AG04449 (cell line): ENCODE measurements at regions not wholly inside any gene's neighbourhood (a gene's known extent, or its start where the extent isn't known, plus 50 kb on each side); places are given as distances from the start of the nearest gene placed in this dataset.

Source experiments
- CTCF ChIA-PET: fragments of 350-600 bp; formaldehyde crosslinking; extraction: SDS; loops from one replicate; lab custom pipeline; 2021; ENCODE audit warnings: antibody characterized with exemption; lab: Yijun Ruan, JAX
- POLR2A ChIA-PET: fragments of 400-600, 350-600 bp; formaldehyde crosslinking; extraction: SDS; loops from one replicate; lab custom pipeline; 2020; ENCODE audit warnings: antibody characterized with exemption, inconsistent platforms; lab: Yijun Ruan, JAX
- DNase-seq: peaks from one replicate; pipeline ENCODE4 v3.0.0-alpha.2; 2010; ENCODE audit warnings: low read depth, low spot score
- H3K4me3 ChIP-seq: 2 replicates; pipeline ENCODE4 v1.5.1; 2011; ENCODE audit warnings: low read depth, mild to moderate bottlenecking, control low read depth, low read length
- CTCF ChIP-seq: IDR thresholded peaks from one replicate; pipeline ENCODE4 v1.5.1; 2011; ENCODE audit warnings: mild to moderate bottlenecking, moderate library complexity, low read length, control low read depth, inconsistent platforms; ENCODE audit not compliant: insufficient read depth; ENCODE audit errors: missing control alignments

GRCh38 chr18:78126106-78126505 is 853.5 kb upstream of the SALL3 start:
- POLR2A ChIA-PET, result no interaction called here
- CTCF ChIA-PET, result no interaction called here
- no peak for DNase-seq
- TF ChIP-seq CTCF, result no peak
- H3K4me3 ChIP-seq, result no peak overlapping the region

GRCh38 chr18:78126536-78126935 is 853.1 kb upstream of the SALL3 start:
- no peak for TF ChIP-seq CTCF
- CTCF ChIA-PET, result no interaction called here
- H3K4me3 ChIP-seq, result no peak overlapping the region
- DNase-seq, result no peak
- POLR2A ChIA-PET, result no interaction called here

DNA sequence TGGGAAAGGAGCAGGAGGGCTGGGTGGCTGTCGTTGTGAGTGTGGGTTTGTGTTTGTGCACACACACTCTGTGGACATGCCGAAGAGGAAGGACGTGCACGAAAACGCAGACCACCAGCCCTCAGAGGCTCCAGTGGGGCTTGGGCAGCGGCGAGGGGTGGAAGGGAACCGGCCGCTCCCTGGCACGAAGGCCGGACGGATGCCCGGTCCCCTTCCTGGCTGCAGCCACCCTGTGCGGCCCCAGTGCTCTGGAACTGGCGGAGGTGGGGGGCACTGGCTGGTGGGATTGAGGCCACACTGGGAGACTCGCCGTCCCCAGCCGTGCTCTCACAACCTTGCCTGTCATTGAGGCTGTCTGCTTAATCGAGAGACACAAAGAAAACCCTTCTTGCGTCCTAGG is 852.6 kb upstream of the SALL3 start:
- ChIA-PET POLR2A (no interaction called here), CTCF (no interaction called here)
- no peak for DNase-seq
- H3K4me3 ChIP-seq, result no peak overlapping the region
- TF ChIP-seq CTCF, result no peak

- DNase-seq, result no peak
- TF ChIP-seq CTCF, result no peak
- CTCF ChIA-PET, result no interaction called here
- H3K4me3 ChIP-seq, result no peak overlapping the region
- POLR2A ChIA-PET, result no interaction called here
These were observed 851.6 kb upstream of the SALL3 start for GRCh38 chr18:78128004-78128403.

DNA sequence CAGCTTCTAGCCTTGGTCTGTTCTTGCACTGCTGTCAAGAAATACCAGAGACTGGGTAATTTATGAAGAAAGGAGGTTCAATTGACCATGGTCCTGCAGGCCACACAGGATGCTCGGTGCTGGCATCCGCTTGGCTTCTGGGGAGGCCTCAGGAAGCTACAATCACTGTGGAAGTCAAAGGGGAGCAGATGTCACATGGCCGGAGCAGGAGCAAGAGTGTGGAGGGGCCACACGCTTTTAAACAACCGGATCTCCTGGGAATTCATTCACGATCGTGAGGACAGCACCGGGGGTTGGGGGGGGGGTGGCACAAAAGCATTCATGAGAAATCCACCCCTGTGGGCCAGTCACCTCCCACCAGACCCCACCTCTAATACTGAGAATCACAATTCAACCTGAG is 850.4 kb upstream of the SALL3 start:
- no peak overlapping the region for H3K4me3 ChIP-seq
- TF ChIP-seq CTCF, result no peak
- no peak for DNase-seq
- CTCF ChIA-PET, result no interaction called here
- POLR2A ChIA-PET, result no interaction called here

DNA sequence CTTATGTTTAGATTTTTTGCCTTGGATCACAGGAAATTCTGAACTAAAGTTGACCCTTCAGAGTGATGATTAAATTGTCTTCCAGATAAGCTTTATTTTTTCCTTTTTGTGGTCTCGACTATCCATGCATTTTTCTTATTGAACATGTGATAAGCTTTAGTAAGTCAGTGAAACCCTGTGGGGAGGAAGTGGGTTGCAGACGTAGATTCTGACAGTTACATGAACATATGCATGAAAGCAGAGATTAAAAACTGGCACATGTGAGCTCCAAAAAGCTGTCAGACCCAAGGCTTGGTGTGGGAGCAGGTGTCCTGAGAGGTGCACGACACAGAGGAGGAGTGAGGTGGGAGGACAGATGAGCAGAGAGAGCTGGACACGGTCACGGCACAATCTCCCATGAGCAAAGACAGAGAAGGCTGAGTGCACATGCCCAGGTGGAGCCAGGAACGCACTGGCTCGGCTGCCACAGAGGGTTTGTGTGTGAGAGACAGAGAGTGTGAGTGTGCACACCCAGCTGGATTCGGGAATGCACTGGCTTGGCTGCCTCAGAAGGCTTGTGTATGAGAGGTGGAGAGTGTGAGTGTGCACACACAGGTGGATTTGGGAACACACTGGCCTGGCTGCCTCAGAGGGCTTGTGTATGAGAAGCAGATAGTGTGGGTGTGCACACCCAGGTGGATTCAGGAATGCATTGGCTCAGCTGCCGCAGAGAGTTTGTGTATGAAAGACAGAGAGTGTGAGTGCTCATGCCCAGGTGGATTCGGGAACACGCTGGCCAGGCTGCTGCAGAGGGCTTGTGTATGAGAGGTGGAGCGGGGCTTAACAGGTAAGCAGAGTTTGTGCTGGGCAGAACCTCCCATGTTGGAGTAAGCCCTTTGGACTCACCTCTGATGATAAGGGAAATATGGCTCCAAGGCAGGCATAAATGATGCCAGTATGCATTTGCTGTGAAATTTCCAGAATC is 849.1 kb upstream of the SALL3 start:
- ChIA-PET POLR2A (no interaction called here), CTCF (no interaction called here)
- H3K4me3 ChIP-seq, result no peak overlapping the region
- DNase-seq, result no peak
- no peak for TF ChIP-seq CTCF
